HEK293 (cell line): ENCODE measurements at regions not wholly inside any gene's neighbourhood (a gene's known extent, or its start where the extent isn't known, plus 50 kb on each side); places are given as distances from the start of the nearest gene placed in this dataset.

ENCODE experiments used
- FEZF1 ChIP-seq: fragments of 450-650 bp; formaldehyde crosslinking; IDR thresholded peaks from 2 replicates; pipeline ENCODE4 v1.5.1; 2016; ENCODE audit warnings: missing biosample characterization, missing genetic modification characterization
- REST ChIP-seq: fragments of 450-650 bp; formaldehyde crosslinking; IDR thresholded peaks from 2 replicates; pipeline ENCODE4 v1.5.1; 2016; ENCODE audit warnings: missing biosample characterization, missing genetic modification characterization
- SETDB1 ChIP-seq: IDR thresholded peaks from one replicate; pipeline ENCODE4 v1.6.1; 2017; ENCODE audit warnings: mild to moderate bottlenecking, low read length, moderate library complexity, mixed read lengths; ENCODE audit not compliant: insufficient read length
- ZBTB21 ChIP-seq: fragments of 450-650 bp; formaldehyde crosslinking; IDR thresholded peaks from 2 replicates; pipeline ENCODE4 v1.5.1; 2017; ENCODE audit warnings: missing biosample characterization, missing genetic modification characterization
- ZBTB8A ChIP-seq: fragments of 450-650 bp; formaldehyde crosslinking; IDR thresholded peaks from 2 replicates; pipeline ENCODE4 v1.5.1; 2016; ENCODE audit warnings: missing biosample characterization, missing genetic modification characterization
- ZNF133 ChIP-seq: fragments of 450-650 bp; formaldehyde crosslinking; IDR thresholded peaks from 2 replicates; pipeline ENCODE4 v1.5.1; 2016; ENCODE audit warnings: missing biosample characterization, missing genetic modification characterization
- ZNF292 ChIP-seq: fragments of 450-650 bp; formaldehyde crosslinking; IDR thresholded peaks from 2 replicates; pipeline ENCODE4 v1.5.1; 2016; ENCODE audit warnings: low read depth, missing biosample characterization, missing genetic modification characterization, borderline replicate concordance
- ZNF311 ChIP-seq: fragments of 450-650 bp; formaldehyde crosslinking; IDR thresholded peaks from 2 replicates; pipeline ENCODE4 v1.5.1; 2017; ENCODE audit warnings: missing biosample characterization, missing genetic modification characterization, borderline replicate concordance
- ZNF350 ChIP-seq: fragments of 450-650 bp; formaldehyde crosslinking; IDR thresholded peaks from 2 replicates; pipeline ENCODE4 v1.5.0; 2017; ENCODE audit warnings: missing biosample characterization, mild to moderate bottlenecking, missing genetic modification characterization
- ZNF624 ChIP-seq: fragments of 450-650 bp; formaldehyde crosslinking; IDR thresholded peaks from 2 replicates; pipeline ENCODE4 v1.5.1; 2017; ENCODE audit warnings: missing biosample characterization, missing genetic modification characterization
- ZNF776 ChIP-seq: fragments of 450-650 bp; formaldehyde crosslinking; IDR thresholded peaks from 2 replicates; pipeline ENCODE4 v1.5.0; 2017; ENCODE audit warnings: missing biosample characterization, missing genetic modification characterization, borderline replicate concordance
- TF ChIP-seq, protein P1 (sequence below): fragments of 450-650 bp; formaldehyde crosslinking; IDR thresholded peaks from 2 replicates; pipeline ENCODE4 v1.5.1; 2016; ENCODE audit warnings: missing biosample characterization, missing genetic modification characterization

DNA sequence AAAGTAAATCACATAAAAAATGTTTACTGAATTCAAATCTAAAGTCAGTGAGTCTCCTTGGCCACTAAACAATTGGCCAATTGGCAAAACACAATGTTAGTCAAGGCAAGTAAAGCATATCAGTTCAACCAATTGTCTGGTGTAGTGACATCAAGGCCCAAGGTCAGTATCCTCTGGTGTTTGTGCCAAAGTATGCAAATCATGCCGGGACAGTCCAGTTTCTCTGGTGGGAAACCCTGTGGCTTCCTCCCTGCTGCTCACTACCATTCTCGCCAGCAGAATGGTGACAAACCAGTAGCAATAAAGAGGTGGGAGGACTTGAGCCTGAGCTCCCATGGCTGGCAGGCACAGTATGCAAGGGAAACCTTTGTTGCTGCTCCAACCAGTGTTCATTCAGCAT, 314.9 kb upstream of the FGF13 start:
- TF ChIP-seq ZNF311: no peak
- no peak for TF ChIP-seq ZNF624 (tag by site-specific recombination)
- TF ChIP-seq FEZF1: no peak
- TF ChIP-seq, protein P1, sequence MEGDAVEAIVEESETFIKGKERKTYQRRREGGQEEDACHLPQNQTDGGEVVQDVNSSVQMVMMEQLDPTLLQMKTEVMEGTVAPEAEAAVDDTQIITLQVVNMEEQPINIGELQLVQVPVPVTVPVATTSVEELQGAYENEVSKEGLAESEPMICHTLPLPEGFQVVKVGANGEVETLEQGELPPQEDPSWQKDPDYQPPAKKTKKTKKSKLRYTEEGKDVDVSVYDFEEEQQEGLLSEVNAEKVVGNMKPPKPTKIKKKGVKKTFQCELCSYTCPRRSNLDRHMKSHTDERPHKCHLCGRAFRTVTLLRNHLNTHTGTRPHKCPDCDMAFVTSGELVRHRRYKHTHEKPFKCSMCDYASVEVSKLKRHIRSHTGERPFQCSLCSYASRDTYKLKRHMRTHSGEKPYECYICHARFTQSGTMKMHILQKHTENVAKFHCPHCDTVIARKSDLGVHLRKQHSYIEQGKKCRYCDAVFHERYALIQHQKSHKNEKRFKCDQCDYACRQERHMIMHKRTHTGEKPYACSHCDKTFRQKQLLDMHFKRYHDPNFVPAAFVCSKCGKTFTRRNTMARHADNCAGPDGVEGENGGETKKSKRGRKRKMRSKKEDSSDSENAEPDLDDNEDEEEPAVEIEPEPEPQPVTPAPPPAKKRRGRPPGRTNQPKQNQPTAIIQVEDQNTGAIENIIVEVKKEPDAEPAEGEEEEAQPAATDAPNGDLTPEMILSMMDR: no peak
- TF ChIP-seq ZBTB8A (tag by site-specific recombination): no peak
- no peak for TF ChIP-seq ZNF350 (tag by site-specific recombination)
- no peak for TF ChIP-seq ZBTB21
- TF ChIP-seq REST: no peak
- TF ChIP-seq ZNF776 (tag by site-specific recombination): no peak
- no peak for TF ChIP-seq SETDB1
- TF ChIP-seq ZNF133 (tag by site-specific recombination): no peak
- TF ChIP-seq ZNF292 (tag by site-specific recombination): no peak
